SK-N-SH (cell line): ENCODE measurements at regions not wholly inside any gene's neighbourhood (a gene's known extent, or its start where the extent isn't known, plus 50 kb on each side); places are given as distances from the start of the nearest gene placed in this dataset.

Experiments used
- CTCF ChIA-PET: fragments of 300-600, 350-600 bp; formaldehyde crosslinking; extraction: SDS; loops from one replicate; lab custom pipeline; 2021; lab: Yijun Ruan, JAX
- POLR2A ChIA-PET: fragments of 350-600 bp; sonication (Branson Sonifier 250); formaldehyde crosslinking; extraction: SDS; loops from one replicate; lab custom pipeline; 2020; ENCODE audit warnings: antibody characterized with exemption, inconsistent platforms; lab: Yijun Ruan, JAX
- DNase-seq: peaks from one replicate; pipeline ENCODE4 v3.0.0; 2012
- H2AFZ ChIP-seq: fragments of 200-600 bp; sonication (generic); 2 replicates; pipeline ENCODE4 v1.8.1; 2016; ENCODE audit warnings: antibody characterized with exemption, mild to moderate bottlenecking, low read depth
- H3F3A ChIP-seq: fragments of 200-600 bp; sonication (generic); replicated peaks from 2 replicates; pipeline ENCODE3; 2016; ENCODE audit warnings: antibody characterized with exemption, mild to moderate bottlenecking; ENCODE audit not compliant: insufficient read depth
- H3K27ac ChIP-seq, 2 experiments: fragments of 200-500 bp in 1 of 2; fragments of 200-600 bp in 1 of 2; sonication (Bioruptor generic) in 1 of 2; sonication (generic), shearing (Covaris generic) in 1 of 2; 2 replicates each; pipeline versions ENCODE4 v1.5.1 to v1.6.1; 2014 to 2016; ENCODE audit warnings: low read depth in 2 of 2, inconsistent platforms in 1 of 2, low read length in 1 of 2, mild to moderate bottlenecking in 1 of 2, mixed read lengths in 1 of 2
- H3K27me3 ChIP-seq: fragments of 200-600 bp; sonication (generic), shearing (Covaris generic); 2 replicates; pipeline ENCODE4 v1.6.1; 2016; ENCODE audit warnings: mixed run types; ENCODE audit not compliant: insufficient read depth
- H3K36me3 ChIP-seq, 2 experiments: fragments of 200-500 bp in 1 of 2; fragments of 200-600 bp in 1 of 2; sonication (Bioruptor generic) in 1 of 2; sonication (generic) in 1 of 2; replicated peaks in 1 of 2; 2 replicates each; pipeline versions ENCODE3 to v1.5.1; 2014 to 2016; ENCODE audit warnings: low read length in 1 of 2, mild to moderate bottlenecking in 1 of 2; ENCODE audit not compliant: insufficient read depth in 2 of 2, control insufficient read depth in 1 of 2
- H3K4me1 ChIP-seq, 2 experiments: fragments of 200-500 bp in 1 of 2; fragments of 200-600 bp in 1 of 2; sonication (Bioruptor generic) in 1 of 2; sonication (generic), shearing (Covaris generic) in 1 of 2; 2 replicates each; pipeline versions ENCODE4 v1.5.1 to v1.6.1; 2014 to 2016; ENCODE audit warnings: low read depth in 1 of 2, low read length in 1 of 2, mixed run types in 1 of 2; ENCODE audit not compliant: insufficient read depth in 2 of 2, control insufficient read depth in 1 of 2
- H3K4me2 ChIP-seq: fragments of 200-600 bp; sonication (generic), shearing (Covaris generic); 2 replicates; pipeline ENCODE4 v1.6.1; 2017; ENCODE audit warnings: mixed run types
- H3K4me3 ChIP-seq, 2 experiments: fragments of 200-500 bp in 1 of 2; fragments of 200-600 bp in 1 of 2; sonication (Bioruptor generic) in 1 of 2; sonication (generic), shearing (Covaris generic) in 1 of 2; 2 replicates each; pipeline versions ENCODE4 v1.5.1 to v1.8.1; 2014 to 2016; ENCODE audit warnings: low read depth in 2 of 2, inconsistent platforms in 1 of 2, low read length in 1 of 2, mild to moderate bottlenecking in 1 of 2, mixed read lengths in 1 of 2, moderate library complexity in 1 of 2
- H3K79me2 ChIP-seq: fragments of 200-600 bp; sonication (generic); 2 replicates; pipeline ENCODE4 v1.8.1; 2017; ENCODE audit warnings: mild to moderate bottlenecking; ENCODE audit not compliant: insufficient read depth
- H3K9ac ChIP-seq: fragments of 200-600 bp; sonication (generic); 2 replicates; pipeline ENCODE4 v1.6.1; 2017; ENCODE audit warnings: mixed run types
- H3K9me2 ChIP-seq: fragments of 200-600 bp; sonication (generic); 2 replicates; pipeline ENCODE4 v1.6.1; 2017; ENCODE audit warnings: mixed run types
- H3K9me3 ChIP-seq: fragments of 200-600 bp; sonication (generic); 2 replicates; pipeline ENCODE4 v1.6.1; 2017; ENCODE audit warnings: mixed run types, mild to moderate bottlenecking, moderate library complexity
- H4K20me1 ChIP-seq: fragments of 200-600 bp; sonication (generic); 2 replicates; pipeline ENCODE4 v1.6.1; 2017; ENCODE audit warnings: mild to moderate bottlenecking, mixed run types; ENCODE audit not compliant: insufficient read depth
- CTCF ChIP-seq: fragments of 200-600 bp; sonication (generic); IDR thresholded peaks from 2 replicates; pipeline ENCODE4 v1.6.1; 2017; ENCODE audit warnings: antibody characterized with exemption, mild to moderate bottlenecking, moderate library complexity
- ELF1 ChIP-seq: IDR thresholded peaks from 2 replicates; pipeline ENCODE4 v1.4.0; 2012
- FOSL2 ChIP-seq: IDR thresholded peaks from 2 replicates; pipeline ENCODE4 v1.4.0; 2012; ENCODE audit warnings: low read depth, mild to moderate bottlenecking, moderate library complexity, borderline replicate concordance
- FOXJ3 ChIP-seq: sonication (generic); formaldehyde crosslinking; IDR thresholded peaks from 2 replicates; pipeline ENCODE4 v1.5.1; 2020; ENCODE audit warnings: mild to moderate bottlenecking, missing genetic modification reagents
- FOXM1 ChIP-seq: IDR thresholded peaks from 2 replicates; pipeline ENCODE4 v1.4.0; 2012; ENCODE audit warnings: low read depth, mild to moderate bottlenecking
- GABPA ChIP-seq: IDR thresholded peaks from 2 replicates; pipeline ENCODE4 v1.4.0; 2012; ENCODE audit warnings: low read depth, mild to moderate bottlenecking
- GATA2 ChIP-seq: sonication (generic); formaldehyde crosslinking; IDR thresholded peaks from 2 replicates; pipeline ENCODE4 v1.5.0; 2020; ENCODE audit warnings: mild to moderate bottlenecking, missing genetic modification reagents
- JUND ChIP-seq: IDR thresholded peaks from 2 replicates; pipeline ENCODE4 v1.4.0; 2012
- MEF2A ChIP-seq: IDR thresholded peaks from 2 replicates; pipeline ENCODE4 v1.4.0; 2012; ENCODE audit warnings: low read depth, borderline replicate concordance
- NFIC ChIP-seq: IDR thresholded peaks from 2 replicates; pipeline ENCODE4 v1.4.0; 2012; ENCODE audit warnings: borderline replicate concordance
- NRF1 ChIP-seq: IDR thresholded peaks from 2 replicates; pipeline ENCODE4 v1.6.1; 2012; ENCODE audit warnings: low read depth, mild to moderate bottlenecking, low read length
- RAD21 ChIP-seq: IDR thresholded peaks from 2 replicates; pipeline ENCODE4 v1.6.1; 2012; ENCODE audit warnings: mild to moderate bottlenecking, low read length
- RCOR1 ChIP-seq: fragments of 150-350 bp; IDR thresholded peaks from 2 replicates; pipeline ENCODE4 v1.6.1; 2017; ENCODE audit warnings: antibody characterized with exemption, low read length
- RFX5 ChIP-seq: IDR thresholded peaks from 2 replicates; pipeline ENCODE4 v1.6.1; 2012; ENCODE audit warnings: mild to moderate bottlenecking, improper control_type of control experiment, low read length
- RXRA ChIP-seq: IDR thresholded peaks from 2 replicates; pipeline ENCODE4 v1.4.0; 2012; ENCODE audit warnings: low read depth, mild to moderate bottlenecking, borderline replicate concordance
- SIN3A ChIP-seq: IDR thresholded peaks from 2 replicates; pipeline ENCODE4 v1.6.1; 2012; ENCODE audit warnings: low read depth, mild to moderate bottlenecking, low read length, moderate library complexity, borderline replicate concordance
- SMC3 ChIP-seq: IDR thresholded peaks from 2 replicates; pipeline ENCODE4 v1.6.1; 2012; ENCODE audit warnings: low read depth, low read length, improper control_type of control experiment
- TAF1 ChIP-seq: IDR thresholded peaks from 2 replicates; pipeline ENCODE4 v1.6.1; 2012; ENCODE audit warnings: low read depth, mild to moderate bottlenecking, low read length, moderate library complexity, borderline replicate concordance
- TCF12 ChIP-seq: IDR thresholded peaks from 2 replicates; pipeline ENCODE4 v1.4.0; 2012
- TEAD4 ChIP-seq: IDR thresholded peaks from 2 replicates; pipeline ENCODE4 v1.4.0; 2012; ENCODE audit warnings: mild to moderate bottlenecking, borderline replicate concordance; ENCODE audit not compliant: insufficient read depth
- USF1 ChIP-seq: IDR thresholded peaks from 2 replicates; pipeline ENCODE4 v1.4.0; 2012; ENCODE audit warnings: low read depth, borderline replicate concordance
- WGBS: methylation state at CpG from one replicate; pipeline ENCODE4 v1.1.6; 2017; ENCODE audit warnings: low lambda C conversion rate; 5-methylcytosine and 5-hydroxymethylcytosine counted together

GRCh38 chr1:64320007-64320406 is 116.6 kb downstream of the UBE2U start:
- no peak overlapping the region for H3K4me2 ChIP-seq
- H3K27me3 ChIP-seq: no peaks in the 10 kb centered on the region
- DNase-seq: no peak
- WGBS: 84% methylated on average over 4 of the region's 4 CpGs
- no peak overlapping the region for H2AFZ ChIP-seq
- no peak overlapping the region for H3K9ac ChIP-seq
- no peaks in the 10 kb centered on the region; a peak in 1 of 4 replicates for H3K4me1 ChIP-seq
- H4K20me1 ChIP-seq: no peaks in the 10 kb centered on the region
- TF ChIP-seq FOSL2: no peak
- TF ChIP-seq FOXJ3 (CRISPR knock-in tag): no peak
- no peak for TF ChIP-seq CTCF
- no peak for TF ChIP-seq SIN3A
- TF ChIP-seq USF1: no peak
- TF ChIP-seq RFX5: no peak
- TF ChIP-seq JUND: no peak
- no peak for TF ChIP-seq SMC3
- no peak for TF ChIP-seq TAF1
- no peak for TF ChIP-seq GATA2 (CRISPR knock-in tag)
- TF ChIP-seq FOXM1: no peak
- no peak for TF ChIP-seq NFIC
- no peak for TF ChIP-seq TCF12
- TF ChIP-seq RCOR1: no peak
- no peak for TF ChIP-seq GABPA
- no peak for TF ChIP-seq RAD21
- no peak for TF ChIP-seq ELF1
- TF ChIP-seq TEAD4: no peak
- no peak for TF ChIP-seq MEF2A
- TF ChIP-seq, all 33 proteins: peak for 0
- no peaks in the 10 kb centered on the region for H3K9me3 ChIP-seq
- H3K4me3 ChIP-seq: no peak overlapping the region
- no peaks in the 10 kb centered on the region for H3F3A ChIP-seq
- no peaks in the 10 kb centered on the region for H3K79me2 ChIP-seq
- CTCF ChIA-PET: no interaction called here
- no peaks in the 10 kb centered on the region for H3K36me3 ChIP-seq
- H3K9me2 ChIP-seq: no peaks in the 10 kb centered on the region
- H3K27ac ChIP-seq: no peak overlapping the region
- POLR2A ChIA-PET: no interaction called here

GRCh38 chr1:64320470-64320869 is 117.0 kb downstream of the UBE2U start:
- Histone ChIP-seq H4K20me1 (no peaks in the 10 kb centered on the region), H3F3A (no peaks in the 10 kb centered on the region), H3K36me3 (no peaks in the 10 kb centered on the region), H3K79me2 (no peaks in the 10 kb centered on the region), H3K9ac (no peak overlapping the region), H3K4me2 (no peak overlapping the region), H2AFZ (no peak overlapping the region), H3K4me1 (no peaks in the 10 kb centered on the region; a peak in 1 of 4 replicates), H3K9me2 (no peaks in the 10 kb centered on the region), H3K9me3 (no peaks in the 10 kb centered on the region), H3K27me3 (no peaks in the 10 kb centered on the region), H3K27ac (no peak overlapping the region), H3K4me3 (no peak overlapping the region)
- CTCF ChIA-PET: no interaction called here
- no peak for DNase-seq
- POLR2A ChIA-PET: no interaction called here
- 38% methylated on average over 4 of the region's 4 CpGs for WGBS
- no peak for TF ChIP-seq RXRA
- no peak for TF ChIP-seq NRF1
- TF ChIP-seq GABPA: no peak
- no peak for TF ChIP-seq FOSL2
- TF ChIP-seq USF1: no peak
- TF ChIP-seq ELF1: no peak
